ENCODE measurements at regions not wholly inside any gene's neighbourhood (a gene's known extent, or its start where the extent isn't known, plus 50 kb on each side); places are given as distances from the start of the nearest gene placed in this dataset.

DNA sequence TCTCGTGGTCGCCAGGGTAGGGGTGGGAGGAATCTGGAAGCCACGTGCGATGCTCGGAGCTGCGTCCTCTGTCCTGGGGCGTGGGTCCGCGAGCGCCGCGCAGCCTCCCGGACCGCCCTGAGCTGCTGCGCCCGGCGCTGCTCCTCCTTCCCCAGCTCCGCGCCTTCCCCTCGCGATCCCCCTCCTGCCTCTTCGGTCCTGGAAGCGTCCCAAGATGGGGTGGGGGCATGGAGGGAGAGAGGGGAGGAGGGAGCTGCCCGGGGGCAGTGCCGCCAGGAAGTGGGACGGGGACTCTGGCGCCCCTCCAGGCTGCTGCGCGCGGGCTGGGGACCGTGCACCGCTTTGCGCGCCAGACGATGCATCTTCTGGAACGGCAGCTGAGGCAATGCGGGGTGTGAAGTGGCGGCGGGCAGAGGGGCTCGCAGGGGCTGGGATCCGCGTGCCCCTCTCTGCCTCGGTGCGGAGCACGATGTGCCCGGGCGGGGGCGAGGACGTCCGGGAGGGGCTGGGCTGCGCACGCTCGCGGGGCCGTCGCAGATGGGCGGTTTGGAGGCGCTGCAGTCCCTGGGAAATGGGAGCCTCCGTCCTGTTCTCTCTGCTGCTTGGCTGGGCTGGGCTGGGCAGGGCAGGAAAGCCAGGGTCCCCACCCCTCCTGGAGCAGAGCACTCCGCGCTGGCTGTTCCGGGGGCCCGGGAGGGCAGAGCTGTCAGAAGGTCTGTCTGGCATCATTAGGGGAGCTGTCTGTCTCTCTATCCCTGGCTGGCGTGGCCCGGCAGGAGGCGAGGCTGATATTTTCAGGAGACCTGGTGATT, 388.0 kb downstream of the SEC14L1 start:
- TF ChIP-seq CTCF (IDR thresholded peaks at IDR 0.05) (no peak), POLR2A (IDR thresholded peaks at IDR 0.05) (no peak), POLR2AphosphoS5 (IDR thresholded peaks at IDR 0.05) (no peak), EP300 (IDR thresholded peaks at IDR 0.05; ENCODE audit: low read depth) (no peak)

Measured in transverse colon (tissue), 4 donors.